ENCODE measurements at regions not wholly inside any gene's neighbourhood (a gene's known extent, or its start where the extent isn't known, plus 50 kb on each side); places are given as distances from the start of the nearest gene placed in this dataset.

DNA sequence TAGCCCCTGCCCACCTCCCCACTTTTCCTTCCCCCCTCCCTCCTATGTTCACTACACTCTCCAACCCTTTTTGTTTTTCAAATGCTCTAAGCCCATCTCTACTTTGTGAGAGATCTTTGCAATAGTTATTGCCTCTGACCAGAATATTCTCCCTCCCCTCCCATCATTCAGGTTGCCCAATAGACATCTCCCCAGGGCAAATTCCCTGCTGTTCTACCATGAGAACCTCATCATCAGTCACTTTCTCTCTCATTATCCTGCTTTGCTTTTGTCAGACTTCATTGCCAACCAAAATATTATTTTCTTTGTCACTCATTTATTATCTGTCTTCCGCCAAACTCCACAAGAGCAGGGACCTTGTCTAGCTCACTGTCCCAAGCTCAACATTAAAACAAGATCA, 268.2 kb upstream of the PPARGC1A start:
- Histone ChIP-seq H3K36me3 (replicated peaks in 1 of 2; ENCODE audit: insufficient read depth in 1 of 2, low read depth in 2 of 2) (no peaks in the 10 kb centered on the region), H3K9me3 (no peaks in the 10 kb centered on the region), H3K27me3 (no peaks in the 10 kb centered on the region), H3K4me1 (no peaks in the 10 kb centered on the region), H3K27ac (no peak overlapping the region), H3K4me3 (no peak overlapping the region)
- ATAC-seq (no peak), DNase-seq (no peak)
- TF ChIP-seq, protein P1, sequence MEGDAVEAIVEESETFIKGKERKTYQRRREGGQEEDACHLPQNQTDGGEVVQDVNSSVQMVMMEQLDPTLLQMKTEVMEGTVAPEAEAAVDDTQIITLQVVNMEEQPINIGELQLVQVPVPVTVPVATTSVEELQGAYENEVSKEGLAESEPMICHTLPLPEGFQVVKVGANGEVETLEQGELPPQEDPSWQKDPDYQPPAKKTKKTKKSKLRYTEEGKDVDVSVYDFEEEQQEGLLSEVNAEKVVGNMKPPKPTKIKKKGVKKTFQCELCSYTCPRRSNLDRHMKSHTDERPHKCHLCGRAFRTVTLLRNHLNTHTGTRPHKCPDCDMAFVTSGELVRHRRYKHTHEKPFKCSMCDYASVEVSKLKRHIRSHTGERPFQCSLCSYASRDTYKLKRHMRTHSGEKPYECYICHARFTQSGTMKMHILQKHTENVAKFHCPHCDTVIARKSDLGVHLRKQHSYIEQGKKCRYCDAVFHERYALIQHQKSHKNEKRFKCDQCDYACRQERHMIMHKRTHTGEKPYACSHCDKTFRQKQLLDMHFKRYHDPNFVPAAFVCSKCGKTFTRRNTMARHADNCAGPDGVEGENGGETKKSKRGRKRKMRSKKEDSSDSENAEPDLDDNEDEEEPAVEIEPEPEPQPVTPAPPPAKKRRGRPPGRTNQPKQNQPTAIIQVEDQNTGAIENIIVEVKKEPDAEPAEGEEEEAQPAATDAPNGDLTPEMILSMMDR (IDR thresholded peaks at IDR 0.05) = no peak
- no peak for TF ChIP-seq POLR2A (IDR thresholded peaks at IDR 0.05)
- intact Hi-C loops (cut with DNase I) = no loop called here
- WGBS, 2 donors = 58 to 83% methylated on average over 1 of the region's 1 CpG

DNA sequence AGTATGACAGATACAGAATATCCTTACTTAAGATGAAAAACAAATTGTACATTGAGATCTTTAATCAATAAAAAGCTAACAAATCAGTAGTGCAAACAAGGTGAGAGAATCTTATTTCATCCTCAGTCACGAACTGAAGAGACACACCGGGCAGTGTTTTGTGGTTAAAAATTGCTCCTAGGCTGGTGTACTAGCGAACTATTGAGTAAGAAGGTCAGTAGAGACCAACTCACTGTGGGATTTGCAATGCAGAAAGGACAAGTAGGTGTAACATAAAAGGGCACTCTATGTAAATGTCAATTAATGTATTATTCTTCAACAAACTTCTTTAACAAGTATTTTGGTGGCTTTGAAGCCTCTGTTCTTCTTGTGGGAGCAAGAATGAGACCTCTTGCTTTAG, 260.2 kb upstream of the PPARGC1A start:
- ATAC-seq (no peak), DNase-seq (no peak)
- no peak for TF ChIP-seq POLR2A (IDR thresholded peaks at IDR 0.05)
- TF ChIP-seq, protein P1 (IDR thresholded peaks at IDR 0.05) = no peak
- 19 to 30% methylated on average over 3 of the region's 3 CpGs for WGBS, 2 donors
- Histone ChIP-seq H3K9me3 (no peaks in the 10 kb centered on the region), H3K4me1 (no peaks in the 10 kb centered on the region), H3K4me3 (no peak overlapping the region), H3K27ac (no peak overlapping the region), H3K27me3 (no peaks in the 10 kb centered on the region), H3K36me3 (replicated peaks in 1 of 2; ENCODE audit: insufficient read depth in 1 of 2, low read depth in 2 of 2) (no peaks in the 10 kb centered on the region)
- intact Hi-C loops (cut with DNase I) = no loop called here

DNA sequence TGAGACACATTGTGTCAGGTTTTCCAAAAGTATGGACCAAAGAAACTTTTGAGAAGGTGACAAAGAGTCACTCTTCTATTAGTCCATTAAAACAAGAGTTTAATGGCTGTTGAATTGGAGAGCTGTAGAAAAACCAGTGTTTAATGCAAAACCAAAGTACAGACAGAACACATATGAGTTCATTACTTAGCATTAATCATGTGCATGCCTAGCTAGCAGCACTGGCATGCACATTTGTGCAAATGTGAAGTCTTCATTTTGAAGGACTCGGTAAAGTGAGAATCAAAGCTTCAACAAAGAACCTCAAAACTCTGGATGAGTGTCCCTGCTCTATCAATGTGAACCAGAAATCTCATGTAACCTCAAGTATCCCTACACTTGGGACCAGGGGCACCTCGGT, 256.3 kb upstream of the PPARGC1A start:
- WGBS, 2 donors = 58 to 85% methylated on average over 2 of the region's 2 CpGs
- intact Hi-C loops (cut with DNase I) = no loop called here
- ATAC-seq (no peak), DNase-seq (no peak)
- Histone ChIP-seq H3K27me3 (no peaks in the 10 kb centered on the region), H3K36me3 (replicated peaks in 1 of 2; ENCODE audit: insufficient read depth in 1 of 2, low read depth in 2 of 2) (no peaks in the 10 kb centered on the region), H3K4me3 (no peak overlapping the region), H3K4me1 (no peaks in the 10 kb centered on the region), H3K27ac (no peak overlapping the region), H3K9me3 (no peaks in the 10 kb centered on the region)
- TF ChIP-seq, protein P1 (IDR thresholded peaks at IDR 0.05) = no peak
- no peak for TF ChIP-seq POLR2A (IDR thresholded peaks at IDR 0.05)

DNA sequence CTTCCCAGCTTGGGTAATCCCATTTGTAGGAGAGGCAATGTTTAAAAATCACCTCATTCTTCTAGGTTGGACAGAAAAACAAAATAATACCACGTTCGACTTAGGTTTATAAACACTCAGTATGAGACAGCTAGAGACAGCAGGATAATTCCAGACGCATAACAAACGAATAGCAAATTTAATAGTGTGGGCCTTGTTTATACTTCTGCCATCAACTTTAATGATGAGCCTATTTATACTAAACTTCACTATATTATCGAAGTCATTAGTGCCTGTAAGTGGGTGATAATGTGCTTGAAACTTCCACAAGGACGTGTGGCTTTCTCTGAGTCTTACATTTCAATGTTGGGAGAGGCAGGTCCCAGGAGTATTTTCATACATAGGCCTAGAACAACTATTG, 255.7 kb upstream of the PPARGC1A start:
- Histone ChIP-seq H3K4me1 (no peaks in the 10 kb centered on the region), H3K27me3 (no peaks in the 10 kb centered on the region), H3K36me3 (replicated peaks in 1 of 2; ENCODE audit: insufficient read depth in 1 of 2, low read depth in 2 of 2) (no peaks in the 10 kb centered on the region), H3K27ac (no peak overlapping the region), H3K4me3 (no peak overlapping the region), H3K9me3 (no peaks in the 10 kb centered on the region)
- no peak for DNase-seq
- no peak for ATAC-seq
- no peak for TF ChIP-seq POLR2A (IDR thresholded peaks at IDR 0.05)
- TF ChIP-seq, protein P1 (IDR thresholded peaks at IDR 0.05) = no peak
- intact Hi-C loops (cut with DNase I) = no loop called here
- 60 to 61% methylated on average over 6 of the region's 6 CpGs for WGBS, 2 donors

DNA sequence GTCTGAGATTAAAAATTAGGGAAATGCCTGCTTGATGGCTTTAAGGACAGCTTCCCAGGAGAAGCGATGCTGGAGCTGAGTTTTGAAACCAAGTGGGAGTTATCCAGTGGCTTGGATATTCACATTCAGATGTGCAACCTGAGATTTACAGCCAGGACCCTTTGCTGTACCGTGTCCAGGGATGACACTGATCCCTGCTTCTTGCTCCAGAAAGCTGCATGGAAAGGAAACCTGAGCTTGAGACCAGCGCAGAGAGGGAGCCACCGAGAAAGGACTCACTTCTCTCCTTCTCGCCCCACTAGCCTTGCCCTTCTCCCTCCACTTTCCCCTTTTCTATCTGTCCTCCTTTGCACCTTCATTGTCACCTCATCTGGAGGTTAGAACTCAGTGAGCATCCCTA, 254.5 kb upstream of the PPARGC1A start:
- Histone ChIP-seq H3K9me3 (no peaks in the 10 kb centered on the region), H3K4me3 (no peak overlapping the region), H3K27me3 (no peaks in the 10 kb centered on the region), H3K4me1 (no peaks in the 10 kb centered on the region), H3K27ac (no peak overlapping the region), H3K36me3 (replicated peaks in 1 of 2; ENCODE audit: insufficient read depth in 1 of 2, low read depth in 2 of 2) (no peaks in the 10 kb centered on the region)
- TF ChIP-seq POLR2A (IDR thresholded peaks at IDR 0.05) = no peak
- TF ChIP-seq, protein P1 (IDR thresholded peaks at IDR 0.05) = no peak
- WGBS, 2 donors = 55 to 73% methylated on average over 5 of the region's 5 CpGs
- DNase-seq (no peak), ATAC-seq (no peak)
- intact Hi-C loops (cut with DNase I) = no loop called here
